Upper lobe of right lung (tissue), 1 donor: ENCODE measurements at regions not wholly inside any gene's neighbourhood (a gene's known extent, or its start where the extent isn't known, plus 50 kb on each side); places are given as distances from the start of the nearest gene placed in this dataset.
"Not testable (repeated sequence)": the region's sequence is repeated elsewhere in the genome, so short reads cannot be mapped to it uniquely, and the experiment has no call there.

Experiments used
- ATAC-seq: fragments of 200-7000 bp; cut with Tn5 transposase; one replicate; pipeline ENCODE4 v1.9.1; 2020; ENCODE audit warnings: mild to moderate bottlenecking, moderate library complexity
- DNase-seq: peaks from one replicate; pipeline ENCODE4 v3.0.0-alpha.2; 2020
- H3K27ac ChIP-seq: fragments of 200-600 bp; one replicate; pipeline ENCODE4 v1.8.0; 2022
- H3K27me3 ChIP-seq: fragments of 200-600 bp; one replicate; pipeline ENCODE4 v1.8.0; 2022; ENCODE audit warnings: mild to moderate bottlenecking
- H3K36me3 ChIP-seq: fragments of 200-600 bp; one replicate; pipeline ENCODE4 v1.8.0; 2022
- H3K4me1 ChIP-seq: fragments of 200-600 bp; one replicate; pipeline ENCODE4 v1.8.0; 2022
- H3K4me3 ChIP-seq: fragments of 200-600 bp; one replicate; pipeline ENCODE4 v1.8.0; 2022; ENCODE audit warnings: mild to moderate bottlenecking
- H3K9me3 ChIP-seq: fragments of 200-600 bp; one replicate; pipeline ENCODE4 v1.8.0; 2022
- intact Hi-C: fragments of 100-400 bp; cut with DNase I; formaldehyde crosslinking; loops from one replicate; pipeline ENCODE4 v1.11.0; 2022
- TF ChIP-seq, protein P1 (sequence below): fragments of 200-600 bp; IDR thresholded peaks from one replicate; pipeline ENCODE4 v1.8.0; 2022; ENCODE audit warnings: antibody characterized with exemption
- donor health status: DM: no; HTN: yes; CAD: no; lungs with severe emphysema.

GRCh38 chr10:127648885-127649284, 88.1 kb upstream of the FOXI2 start:
- no peak overlapping the region for H3K27ac ChIP-seq
- TF ChIP-seq, protein P1, sequence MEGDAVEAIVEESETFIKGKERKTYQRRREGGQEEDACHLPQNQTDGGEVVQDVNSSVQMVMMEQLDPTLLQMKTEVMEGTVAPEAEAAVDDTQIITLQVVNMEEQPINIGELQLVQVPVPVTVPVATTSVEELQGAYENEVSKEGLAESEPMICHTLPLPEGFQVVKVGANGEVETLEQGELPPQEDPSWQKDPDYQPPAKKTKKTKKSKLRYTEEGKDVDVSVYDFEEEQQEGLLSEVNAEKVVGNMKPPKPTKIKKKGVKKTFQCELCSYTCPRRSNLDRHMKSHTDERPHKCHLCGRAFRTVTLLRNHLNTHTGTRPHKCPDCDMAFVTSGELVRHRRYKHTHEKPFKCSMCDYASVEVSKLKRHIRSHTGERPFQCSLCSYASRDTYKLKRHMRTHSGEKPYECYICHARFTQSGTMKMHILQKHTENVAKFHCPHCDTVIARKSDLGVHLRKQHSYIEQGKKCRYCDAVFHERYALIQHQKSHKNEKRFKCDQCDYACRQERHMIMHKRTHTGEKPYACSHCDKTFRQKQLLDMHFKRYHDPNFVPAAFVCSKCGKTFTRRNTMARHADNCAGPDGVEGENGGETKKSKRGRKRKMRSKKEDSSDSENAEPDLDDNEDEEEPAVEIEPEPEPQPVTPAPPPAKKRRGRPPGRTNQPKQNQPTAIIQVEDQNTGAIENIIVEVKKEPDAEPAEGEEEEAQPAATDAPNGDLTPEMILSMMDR = no peak
- intact Hi-C loops = no loop called here

GRCh38 chr10:127649642-127650041, 87.3 kb upstream of the FOXI2 start:
- Histone ChIP-seq H3K4me3 (no peak overlapping the region), H3K9me3 (no peaks in the 10 kb centered on the region), H3K27me3 (no peaks in the 10 kb centered on the region), H3K27ac (no peak overlapping the region), H3K36me3 (no peaks in the 10 kb centered on the region), H3K4me1 (no peaks in the 10 kb centered on the region)
- DNase-seq (no peak), ATAC-seq (peak; percentile 57)
- TF ChIP-seq, protein P1 = peak; percentile 29
- intact Hi-C loops = no loop called here

More at GRCh38 chr10:127648885-127649284, 88.1 kb upstream of the FOXI2 start:
- Histone ChIP-seq H3K9me3 (no peaks in the 10 kb centered on the region), H3K4me1 (no peaks in the 10 kb centered on the region), H3K27me3 (no peaks in the 10 kb centered on the region), H3K4me3 (no peak overlapping the region), H3K36me3 (no peaks in the 10 kb centered on the region)
- ATAC-seq = no peak
- no peak for DNase-seq

- no peak for DNase-seq
- ATAC-seq = no peak
- Histone ChIP-seq H3K27ac (no peak overlapping the region), H3K36me3 (no peaks in the 10 kb centered on the region), H3K9me3 (no peaks in the 10 kb centered on the region), H3K4me3 (no peak overlapping the region), H3K4me1 (no peaks in the 10 kb centered on the region), H3K27me3 (no peaks in the 10 kb centered on the region)
- TF ChIP-seq, protein P1 = no peak
- intact Hi-C loops = no loop called here
These were observed 79.9 kb upstream of the FOXI2 start for GRCh38 chr10:127657056-127657455.

DNA sequence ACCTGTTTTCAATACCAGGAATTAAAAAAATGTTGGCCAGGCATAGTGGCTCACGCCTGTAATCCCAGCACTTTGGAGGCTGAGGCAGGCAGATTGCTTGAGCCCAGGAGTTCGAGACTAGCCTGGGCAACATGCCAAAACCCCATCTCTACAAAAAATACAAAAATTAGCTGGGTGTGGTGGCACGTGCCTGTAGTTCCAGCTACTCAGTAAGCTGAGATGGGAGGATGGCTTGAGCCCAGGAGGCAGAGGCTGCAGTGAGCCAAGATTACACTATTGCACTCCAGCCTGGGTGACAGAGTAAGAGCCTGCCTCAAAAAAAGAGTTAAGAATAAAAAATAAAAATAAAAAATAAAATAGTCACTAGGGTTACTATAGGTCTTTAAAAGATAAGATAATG, 60.6 kb upstream of the FOXI2 start:
- intact Hi-C loops, H3K4me1 ChIP-seq, DNase-seq, H3K27me3 ChIP-seq, ATAC-seq, H3K4me3 ChIP-seq, H3K36me3 ChIP-seq, H3K27ac ChIP-seq, H3K9me3 ChIP-seq: not testable (repeated sequence)

- H3K27ac ChIP-seq = no peak overlapping the region
- intact Hi-C loops = no loop called here
- no peaks in the 10 kb centered on the region for H3K36me3 ChIP-seq
- no peak for ATAC-seq
- TF ChIP-seq, protein P1 = no peak
- no peaks in the 10 kb centered on the region for H3K9me3 ChIP-seq
- no peak overlapping the region for H3K4me3 ChIP-seq
- H3K4me1 ChIP-seq = no peaks in the 10 kb centered on the region
- H3K27me3 ChIP-seq = no peaks in the 10 kb centered on the region
- DNase-seq = no peak
These were observed 58.9 kb upstream of the FOXI2 start for GRCh38 chr10:127678091-127678490.

- H3K27ac ChIP-seq = no peak overlapping the region
These were observed 57.2 kb upstream of the FOXI2 start for GRCh38 chr10:127679642-127680255.

More at GRCh38 chr10:127679642-127680255, 57.2 kb upstream of the FOXI2 start:
- H3K4me3 ChIP-seq = no peak overlapping the region
- intact Hi-C loops = no loop called here
- TF ChIP-seq, protein P1 = peak; percentile 29
- no peaks in the 10 kb centered on the region for H3K27me3 ChIP-seq
- DNase-seq = no peak
- no peak for ATAC-seq
- H3K36me3 ChIP-seq = no peaks in the 10 kb centered on the region
- no peaks in the 10 kb centered on the region for H3K4me1 ChIP-seq
- no peaks in the 10 kb centered on the region for H3K9me3 ChIP-seq
